ENCODE measurements at regions not wholly inside any gene's neighbourhood (a gene's known extent, or its start where the extent isn't known, plus 50 kb on each side); places are given as distances from the start of the nearest gene placed in this dataset.

- DNase-seq = no peak
Measured at GRCh38 chr14:94717808-94718207, 52.1 kb downstream of the GSC start.

- DNase-seq = no peak
Measured at GRCh38 chr14:94716976-94717375, 52.9 kb downstream of the GSC start.

GRCh38 chr14:94713115-94713514 is 56.8 kb downstream of the GSC start:
- DNase-seq = no peak

GRCh38 chr14:94710731-94711130 is 59.2 kb downstream of the GSC start:
- no peak for DNase-seq

- DNase-seq = no peak
Measured at GRCh38 chr14:94707494-94707893, 62.4 kb downstream of the GSC start.

GRCh38 chr14:94706133-94706532 is 63.8 kb downstream of the GSC start:
- no peak for DNase-seq

GRCh38 chr14:94702629-94703028 is 67.3 kb downstream of the GSC start:
- no peak for DNase-seq

GRCh38 chr14:94701861-94702370 is 68.0 kb downstream of the GSC start:
- no peak for DNase-seq

- DNase-seq = no peak
Measured at GRCh38 chr14:94700336-94700735, 69.6 kb downstream of the GSC start.

- no peak for DNase-seq
Measured at GRCh38 chr14:94699831-94700230, 70.1 kb downstream of the GSC start.

GRCh38 chr14:94697773-94698556 is 71.9 kb downstream of the GSC start:
- no peak for DNase-seq

- no peak for DNase-seq
Measured at GRCh38 chr14:94696518-94696917, 73.4 kb downstream of the GSC start.

GRCh38 chr14:94695231-94695630 is 74.7 kb downstream of the GSC start:
- DNase-seq = no peak

GRCh38 chr14:94691660-94692034 is 78.3 kb downstream of the GSC start:
- DNase-seq = no peak

GRCh38 chr14:94690896-94691659 is 78.8 kb downstream of the GSC start:
- no peak for DNase-seq

- DNase-seq = no peak
Measured at GRCh38 chr14:94690486-94690885, 78.3 kb downstream of the SERPINA3 start.

- no peak for DNase-seq
Measured at GRCh38 chr14:94689985-94690400, 77.8 kb downstream of the SERPINA3 start.

GRCh38 chr14:94689218-94689984 is 77.2 kb downstream of the SERPINA3 start:
- DNase-seq = peak in 1 of 2 donors; percentile 38

- no peak for DNase-seq
Measured at GRCh38 chr14:94686511-94687160, 74.4 kb downstream of the SERPINA3 start.

GRCh38 chr14:94685681-94686485 is 73.7 kb downstream of the SERPINA3 start:
- no peak for DNase-seq

- DNase-seq = no peak
Measured at GRCh38 chr14:94685166-94685581, 73.0 kb downstream of the SERPINA3 start.

GRCh38 chr14:94682736-94683135 is 70.5 kb downstream of the SERPINA3 start:
- no peak for DNase-seq
